Trophoblast cell (in vitro differentiated cells and primary cell): ENCODE measurements at regions not wholly inside any gene's neighbourhood (a gene's known extent, or its start where the extent isn't known, plus 50 kb on each side); places are given as distances from the start of the nearest gene placed in this dataset.

Experiments
- DNase-seq, 2 donors: peaks; one replicate each; pipeline ENCODE4 v3.0.0-alpha.2; 2016
- H2AFZ ChIP-seq: 2 replicates; pipeline ENCODE4 v1.6.1; 2013; ENCODE audit warnings: low read length, moderate library complexity, mild to moderate bottlenecking; ENCODE audit not compliant: insufficient read depth, poor library complexity
- H2AK5ac ChIP-seq: 2 replicates; pipeline ENCODE4 v1.6.1; 2013; ENCODE audit warnings: mild to moderate bottlenecking, low read length
- H2BK120ac ChIP-seq: 2 replicates; pipeline ENCODE4 v1.6.1; 2013; ENCODE audit warnings: low read length, mild to moderate bottlenecking, moderate library complexity; ENCODE audit not compliant: insufficient read depth, poor library complexity
- H2BK12ac ChIP-seq: 2 replicates; pipeline ENCODE4 v1.6.1; 2013; ENCODE audit warnings: mild to moderate bottlenecking, low read length, moderate library complexity
- H2BK5ac ChIP-seq: 2 replicates; pipeline ENCODE4 v1.6.1; 2013; ENCODE audit warnings: low read length, low read depth, moderate library complexity, mild to moderate bottlenecking; ENCODE audit not compliant: poor library complexity
- H3K14ac ChIP-seq: 2 replicates; pipeline ENCODE4 v1.6.1; 2013; ENCODE audit warnings: mild to moderate bottlenecking, low read length
- H3K18ac ChIP-seq: 2 replicates; pipeline ENCODE4 v1.6.1; 2013; ENCODE audit warnings: mild to moderate bottlenecking, low read length
- H3K23ac ChIP-seq: 2 replicates; pipeline ENCODE4 v1.6.1; 2013; ENCODE audit warnings: low read length
- H3K27ac ChIP-seq: 2 replicates; pipeline ENCODE4 v1.5.1; 2013; ENCODE audit warnings: low read depth, mild to moderate bottlenecking, inconsistent platforms, low read length, moderate library complexity
- H3K27me3 ChIP-seq: 2 replicates; pipeline ENCODE4 v1.6.1; 2013; ENCODE audit warnings: inconsistent platforms, mild to moderate bottlenecking, low read length, moderate library complexity; ENCODE audit not compliant: insufficient read depth
- H3K36me3 ChIP-seq, 2 experiments: 1 replicate in 1 of 2; 2 replicates in 1 of 2; pipeline ENCODE4 v1.6.1; 2013; ENCODE audit warnings: low read length in 2 of 2, mild to moderate bottlenecking in 2 of 2, moderate library complexity in 1 of 2; ENCODE audit not compliant: insufficient read depth in 2 of 2, control insufficient read depth in 1 of 2
- H3K4ac ChIP-seq: 2 replicates; pipeline ENCODE4 v1.6.1; 2013; ENCODE audit warnings: low read depth, mild to moderate bottlenecking, low read length, moderate library complexity
- H3K4me1 ChIP-seq, 2 experiments: 1 replicate in 1 of 2; 2 replicates in 1 of 2; pipeline ENCODE4 v1.6.1; 2013; ENCODE audit warnings: low read length in 2 of 2, mild to moderate bottlenecking in 2 of 2, moderate library complexity in 1 of 2; ENCODE audit not compliant: insufficient read depth in 2 of 2, control insufficient read depth in 1 of 2
- H3K4me2 ChIP-seq: 2 replicates; pipeline ENCODE4 v1.6.1; 2013; ENCODE audit warnings: inconsistent platforms, mild to moderate bottlenecking, low read length, moderate library complexity
- H3K4me3 ChIP-seq: 2 replicates; pipeline ENCODE4 v1.5.1; 2013; ENCODE audit warnings: mild to moderate bottlenecking, low read depth, low read length, inconsistent platforms
- H3K79me1 ChIP-seq: one replicate; pipeline ENCODE4 v1.6.1; 2013; ENCODE audit warnings: low read length
- H3K79me2 ChIP-seq: 2 replicates; pipeline ENCODE4 v1.6.1; 2013; ENCODE audit warnings: low read length, mild to moderate bottlenecking; ENCODE audit not compliant: control insufficient read depth, insufficient read depth, poor library complexity
- H3K9ac ChIP-seq: 2 replicates; pipeline ENCODE4 v1.6.1; 2013; ENCODE audit warnings: mild to moderate bottlenecking, low read length
- H3K9me3 ChIP-seq: 2 replicates; pipeline ENCODE4 v1.6.1; 2013; ENCODE audit warnings: low read depth, mild to moderate bottlenecking, control low read depth, inconsistent platforms, low read length; ENCODE audit not compliant: insufficient read depth
- H4K12ac ChIP-seq: 2 replicates; pipeline ENCODE4 v1.6.1; 2013; ENCODE audit warnings: low read depth, mild to moderate bottlenecking, low read length, moderate library complexity
- H4K8ac ChIP-seq: 2 replicates; pipeline ENCODE4 v1.6.1; 2013; ENCODE audit warnings: low read depth, mild to moderate bottlenecking, low read length, moderate library complexity
- H4K91ac ChIP-seq: one replicate; pipeline ENCODE4 v1.6.1; 2013; ENCODE audit warnings: low read depth, mild to moderate bottlenecking, low read length, moderate library complexity
- WGBS: extraction: QIAGEN DNeasy Blood & Tissue Kit; methylation state at CpG from one replicate; pipeline ENCODE4 v1.1.7; 2013; ENCODE audit warnings: missing lambda C conversion rate; ENCODE audit not compliant: insufficient read length, insufficient coverage; ENCODE audit errors: extremely low coverage; 5-methylcytosine and 5-hydroxymethylcytosine counted together

GRCh38 chr22:48647606-48648515 is 1179.8 kb downstream of the BRD1 start:
- Histone ChIP-seq H3K4ac (no peak overlapping the region), H3K9me3 (peaks cover 3% of the 10 kb centered on the region), H3K4me1 (no peaks in the 10 kb centered on the region), H2BK120ac (no peak overlapping the region), H3K79me1 (no peaks in the 10 kb centered on the region), H3K4me2 (no peak overlapping the region), H3K9ac (no peak overlapping the region), H3K27me3 (no peaks in the 10 kb centered on the region), H4K8ac (no peak overlapping the region), H3K23ac (no peak overlapping the region), H4K91ac (no peak overlapping the region), H3K27ac (no peak overlapping the region), H2BK5ac (no peak overlapping the region), H4K12ac (no peak overlapping the region), H2AK5ac (no peak overlapping the region), H3K36me3 (no peaks in the 10 kb centered on the region), H3K18ac (no peak overlapping the region), H2BK12ac (no peak overlapping the region), H3K79me2 (no peaks in the 10 kb centered on the region), H3K14ac (no peak overlapping the region), H2AFZ (no peak overlapping the region), H3K4me3 (no peak overlapping the region)
- no peak for DNase-seq
- no CpG with 5 or more reads among the region's 25 CpGs for WGBS

GRCh38 chr22:48647051-48647450 is 1180.6 kb downstream of the BRD1 start:
- no peak overlapping the region for H2BK120ac ChIP-seq
- no peak for DNase-seq
- H3K4ac ChIP-seq: no peak overlapping the region
- no CpG with 5 or more reads among the region's 13 CpGs for WGBS
- no peak overlapping the region for H2AFZ ChIP-seq
- no peak overlapping the region for H4K12ac ChIP-seq
- no peak overlapping the region for H4K91ac ChIP-seq
- H3K4me2 ChIP-seq: no peak overlapping the region
- no peaks in the 10 kb centered on the region for H3K79me2 ChIP-seq
- H2BK12ac ChIP-seq: no peak overlapping the region
- H3K4me1 ChIP-seq: no peaks in the 10 kb centered on the region
- no peak overlapping the region for H2AK5ac ChIP-seq
- no peaks in the 10 kb centered on the region for H3K79me1 ChIP-seq
- H4K8ac ChIP-seq: no peak overlapping the region
- no peaks in the 10 kb centered on the region for H3K36me3 ChIP-seq
- H3K9me3 ChIP-seq: peaks cover 3% of the 10 kb centered on the region
- H2BK5ac ChIP-seq: no peak overlapping the region
- H3K18ac ChIP-seq: no peak overlapping the region
- H3K27ac ChIP-seq: no peak overlapping the region
- H3K4me3 ChIP-seq: no peak overlapping the region
- no peak overlapping the region for H3K9ac ChIP-seq
- H3K27me3 ChIP-seq: no peaks in the 10 kb centered on the region
- no peak overlapping the region for H3K23ac ChIP-seq
- no peak overlapping the region for H3K14ac ChIP-seq

DNA sequence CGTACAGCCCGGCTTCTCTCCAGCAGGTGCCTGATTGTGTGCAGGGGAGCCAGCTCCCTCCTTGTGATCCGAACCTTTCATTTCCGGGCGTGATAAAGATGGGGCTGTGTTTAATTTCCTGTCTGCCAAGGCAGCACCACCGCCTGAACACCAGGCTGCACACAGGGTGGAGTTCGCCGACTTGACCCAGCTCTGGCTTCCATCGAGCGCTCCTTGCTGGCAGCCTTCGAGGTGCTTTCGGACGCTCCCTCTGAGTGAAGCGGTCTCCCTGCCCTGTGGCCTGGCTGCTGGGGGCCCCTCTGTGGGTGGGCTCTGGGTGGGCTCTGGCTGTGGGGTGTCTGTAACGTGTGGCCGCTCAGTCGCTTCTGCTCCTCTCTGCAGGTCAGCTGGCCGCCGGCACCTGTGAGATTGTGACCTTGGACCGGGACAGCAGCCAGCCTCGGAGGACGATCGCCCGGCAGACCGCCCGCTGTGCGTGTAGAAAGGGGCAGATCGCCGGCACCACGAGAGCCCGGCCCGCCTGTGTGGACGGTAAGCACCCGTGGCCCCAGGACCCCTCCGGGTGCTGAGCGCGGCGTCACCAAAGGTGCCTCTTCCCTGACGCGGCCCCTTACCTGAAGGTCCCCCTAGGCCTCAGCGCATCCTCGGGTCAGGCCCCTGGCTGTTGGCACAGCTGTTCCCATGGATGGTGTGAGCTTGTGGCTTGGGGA is 1181.3 kb downstream of the BRD1 start:
- Histone ChIP-seq H3K27ac (no peak overlapping the region), H3K4me3 (no peak overlapping the region), H3K18ac (no peak overlapping the region), H3K79me1 (no peaks in the 10 kb centered on the region), H4K91ac (no peak overlapping the region), H2AK5ac (no peak overlapping the region), H2BK120ac (no peak overlapping the region), H3K9me3 (peaks cover 3% of the 10 kb centered on the region), H3K4me1 (no peaks in the 10 kb centered on the region), H2BK12ac (no peak overlapping the region), H3K23ac (no peak overlapping the region), H3K79me2 (no peaks in the 10 kb centered on the region), H2BK5ac (no peak overlapping the region), H2AFZ (no peak overlapping the region), H3K14ac (no peak overlapping the region), H3K36me3 (no peaks in the 10 kb centered on the region), H3K4ac (no peak overlapping the region), H3K27me3 (no peaks in the 10 kb centered on the region), H4K12ac (no peak overlapping the region), H3K9ac (no peak overlapping the region), H3K4me2 (no peak overlapping the region), H4K8ac (no peak overlapping the region)
- no CpG with 5 or more reads among the region's 42 CpGs for WGBS
- DNase-seq: no peak

- H3K27ac ChIP-seq: no peak overlapping the region
- no peak overlapping the region for H2BK12ac ChIP-seq
- H3K27me3 ChIP-seq: no peaks in the 10 kb centered on the region
- no peak overlapping the region for H3K14ac ChIP-seq
- H2AK5ac ChIP-seq: no peak overlapping the region
- no peaks in the 10 kb centered on the region for H3K36me3 ChIP-seq
- no peak for DNase-seq
- WGBS: no CpG with 5 or more reads among the region's 16 CpGs
- no peak overlapping the region for H3K23ac ChIP-seq
- no peak overlapping the region for H3K18ac ChIP-seq
- no peak overlapping the region for H4K91ac ChIP-seq
- H4K12ac ChIP-seq: no peak overlapping the region
- no peak overlapping the region for H3K4me2 ChIP-seq
- H3K4me1 ChIP-seq: no peaks in the 10 kb centered on the region
- H3K4me3 ChIP-seq: no peak overlapping the region
- no peak overlapping the region for H2AFZ ChIP-seq
- H3K79me1 ChIP-seq: no peaks in the 10 kb centered on the region
- H3K79me2 ChIP-seq: no peaks in the 10 kb centered on the region
- H3K9ac ChIP-seq: no peak overlapping the region
- H3K4ac ChIP-seq: no peak overlapping the region
- peaks cover 3% of the 10 kb centered on the region for H3K9me3 ChIP-seq
- H4K8ac ChIP-seq: no peak overlapping the region
- no peak overlapping the region for H2BK5ac ChIP-seq
- H2BK120ac ChIP-seq: no peak overlapping the region
These were observed 1181.9 kb downstream of the BRD1 start for GRCh38 chr22:48645766-48646165.
